Neural progenitor cell (in vitro differentiated cells): ENCODE measurements at regions not wholly inside any gene's neighbourhood (a gene's known extent, or its start where the extent isn't known, plus 50 kb on each side); places are given as distances from the start of the nearest gene placed in this dataset.

Source experiments
- DNase-seq: peaks from one replicate; pipeline ENCODE4 v3.0.0-alpha.2; 2016; ENCODE audit warnings: low spot score
- H2AFZ ChIP-seq: fragments of 200-600 bp; sonication (generic); replicated peaks from 2 replicates; pipeline ENCODE4 v1.6.1; 2016; ENCODE audit warnings: antibody characterized with exemption
- H3F3A ChIP-seq: fragments of 200-600 bp; sonication (generic); 2 replicates; pipeline ENCODE4 v1.6.1; 2016; ENCODE audit warnings: antibody characterized with exemption, low read depth
- H3K27ac ChIP-seq: fragments of 200-600 bp; sonication (generic); 2 replicates; pipeline ENCODE4 v1.5.1; 2016; ENCODE audit warnings: mild to moderate bottlenecking
- H3K27me3 ChIP-seq: fragments of 200-600 bp; sonication (generic); 2 replicates; pipeline ENCODE4 v1.6.1; 2016; ENCODE audit warnings: mild to moderate bottlenecking, moderate library complexity
- H3K36me3 ChIP-seq: fragments of 200-600 bp; sonication (generic); 2 replicates; pipeline ENCODE4 v1.5.1; 2016
- H3K4me1 ChIP-seq: fragments of 200-600 bp; sonication (generic); 2 replicates; pipeline ENCODE4 v1.6.1; 2016; ENCODE audit warnings: mixed run types
- H3K4me2 ChIP-seq: fragments of 200-600 bp; sonication (generic); 2 replicates; pipeline ENCODE4 v1.6.1; 2016
- H3K4me3 ChIP-seq: fragments of 200-600 bp; sonication (generic); 2 replicates; pipeline ENCODE4 v1.5.1; 2016
- H3K79me2 ChIP-seq: fragments of 200-600 bp; sonication (generic); 2 replicates; pipeline ENCODE4 v1.6.1; 2016; ENCODE audit warnings: low read depth
- H3K9ac ChIP-seq: fragments of 200-600 bp; sonication (generic); 2 replicates; pipeline ENCODE4 v1.6.1; 2016
- H3K9me3 ChIP-seq: fragments of 200-600 bp; sonication (generic); 2 replicates; pipeline ENCODE4 v1.5.1; 2016; ENCODE audit warnings: low read depth
- H4K20me1 ChIP-seq: fragments of 200-600 bp; sonication (generic); 2 replicates; pipeline ENCODE4 v1.6.1; 2016; ENCODE audit warnings: low read depth
- H3K27ac Mint-ChIP-seq: 3 replicates; pipeline ENCODE4 v1.8.0; 2021; ENCODE audit warnings: mixed read lengths
- H3K27me3 Mint-ChIP-seq: 2 replicates; pipeline ENCODE4 v1.8.0; 2022; ENCODE audit warnings: low read depth, mild to moderate bottlenecking, inconsistent platforms, moderate library complexity, mixed read lengths; ENCODE audit not compliant: insufficient read depth
- H3K36me3 Mint-ChIP-seq: 3 replicates; pipeline ENCODE4 v1.8.0; 2021; ENCODE audit warnings: mixed read lengths
- H3K4me1 Mint-ChIP-seq: 3 replicates; pipeline ENCODE4 v1.8.0; 2021; ENCODE audit warnings: mixed read lengths
- H3K4me3 Mint-ChIP-seq: 3 replicates; pipeline ENCODE4 v1.8.0; 2021; ENCODE audit warnings: mild to moderate bottlenecking, moderate library complexity, mixed read lengths
- H3K9me3 Mint-ChIP-seq: 3 replicates; pipeline ENCODE4 v1.8.0; 2020; ENCODE audit warnings: mixed read lengths
- CTCF ChIP-seq: fragments of 200-600 bp; sonication (generic); IDR thresholded peaks from 2 replicates; pipeline ENCODE4 v1.5.1; 2017; ENCODE audit warnings: antibody characterized with exemption, mild to moderate bottlenecking
- EZH2 ChIP-seq: fragments of 200-600 bp; sonication (generic); IDR thresholded peaks from 2 replicates; pipeline ENCODE4 v1.6.1; 2017; ENCODE audit warnings: antibody characterized with exemption, mild to moderate bottlenecking, moderate library complexity
- EZH2phosphoT487 ChIP-seq: fragments of 200-600 bp; sonication (generic); IDR thresholded peaks from 2 replicates; pipeline ENCODE4 v1.6.1; 2017; ENCODE audit warnings: antibody characterized with exemption

- Mint-ChIP-seq H3K27ac (no peak overlapping the region), H3K27me3 (peaks cover 2% of the 10 kb centered on the region), H3K4me1 (peaks cover 10% of the 10 kb centered on the region), H3K9me3 (peaks cover 20% of the 10 kb centered on the region), H3K4me3 (no peak overlapping the region), H3K36me3 (peaks cover 2% of the 10 kb centered on the region)
- TF ChIP-seq CTCF (no peak), EZH2phosphoT487 (no peak), EZH2 (no peak)
- Histone ChIP-seq H3K4me3 (no peak overlapping the region), H3K9ac (no peak overlapping the region), H4K20me1 (no peaks in the 10 kb centered on the region), H3K4me1 (peaks cover 9% of the 10 kb centered on the region), H3K4me2 (no peak overlapping the region), H3F3A (no peaks in the 10 kb centered on the region), H3K9me3 (no peaks in the 10 kb centered on the region), H3K79me2 (no peaks in the 10 kb centered on the region), H3K27ac (no peak overlapping the region), H3K36me3 (no peaks in the 10 kb centered on the region), H2AFZ (no peak overlapping the region), H3K27me3 (no peaks in the 10 kb centered on the region)
- DNase-seq: no peak
Observed at GRCh38 chr7:156549636-156550035, 90.9 kb upstream of the RNF32 start.

- H3K27me3 ChIP-seq: no peaks in the 10 kb centered on the region
- H3K9ac ChIP-seq: no peak overlapping the region
- no peak for TF ChIP-seq CTCF
- no peak for TF ChIP-seq EZH2phosphoT487
- no peak for TF ChIP-seq EZH2
- no peaks in the 10 kb centered on the region for H3K36me3 ChIP-seq
- H3K4me2 ChIP-seq: no peak overlapping the region
- H3K36me3 Mint-ChIP-seq: peaks cover 2% of the 10 kb centered on the region
- H3K4me1 Mint-ChIP-seq: peaks cover 10% of the 10 kb centered on the region
- H3K4me3 Mint-ChIP-seq: no peak overlapping the region
- no peaks in the 10 kb centered on the region for H4K20me1 ChIP-seq
- no peak for DNase-seq
- no peak overlapping the region for H3K4me3 ChIP-seq
- H3K27me3 Mint-ChIP-seq: peaks cover 2% of the 10 kb centered on the region
- H3K4me1 ChIP-seq: peaks cover 9% of the 10 kb centered on the region
- H3K9me3 ChIP-seq: no peaks in the 10 kb centered on the region
- no peaks in the 10 kb centered on the region for H3K79me2 ChIP-seq
- no peaks in the 10 kb centered on the region for H3F3A ChIP-seq
- H2AFZ ChIP-seq: no peak overlapping the region
- peaks cover 20% of the 10 kb centered on the region for H3K9me3 Mint-ChIP-seq
- H3K27ac ChIP-seq: no peak overlapping the region
- H3K27ac Mint-ChIP-seq: no peak overlapping the region
Observed at GRCh38 chr7:156547884-156548561, 92.6 kb upstream of the RNF32 start.

GRCh38 chr7:156545979-156546378 lies 94.6 kb upstream of the RNF32 start:
- H3K79me2 ChIP-seq: no peaks in the 10 kb centered on the region
- H3K27me3 Mint-ChIP-seq: peaks cover 2% of the 10 kb centered on the region

More at GRCh38 chr7:156545979-156546378, 94.6 kb upstream of the RNF32 start:
- Histone ChIP-seq H3K27ac (no peak overlapping the region), H3K4me2 (no peak overlapping the region), H4K20me1 (no peaks in the 10 kb centered on the region), H3K27me3 (no peaks in the 10 kb centered on the region), H3K4me1 (peaks cover 9% of the 10 kb centered on the region), H3K4me3 (no peak overlapping the region), H3K9ac (no peak overlapping the region), H3K36me3 (no peaks in the 10 kb centered on the region), H3K9me3 (no peaks in the 10 kb centered on the region), H2AFZ (peak overlapping the region; percentile 85), H3F3A (no peaks in the 10 kb centered on the region)
- H3K4me3 Mint-ChIP-seq: no peak overlapping the region
- H3K9me3 Mint-ChIP-seq: peaks cover 20% of the 10 kb centered on the region
- peaks cover 10% of the 10 kb centered on the region for H3K4me1 Mint-ChIP-seq
- H3K27ac Mint-ChIP-seq: no peak overlapping the region
- H3K36me3 Mint-ChIP-seq: peaks cover 2% of the 10 kb centered on the region
- TF ChIP-seq EZH2 (no peak), EZH2phosphoT487 (no peak), CTCF (no peak)
- DNase-seq: peak; percentile 22
